OCI-LY3 (cell line): ENCODE measurements at regions not wholly inside any gene's neighbourhood (a gene's known extent, or its start where the extent isn't known, plus 50 kb on each side); places are given as distances from the start of the nearest gene placed in this dataset.

Experiments used
- H2AFZ ChIP-seq: fragments of 200-600, 300-600 bp; shearing (Covaris generic); 2 replicates; pipeline ENCODE4 v1.6.0; 2014; ENCODE audit warnings: antibody characterized with exemption, low read depth, low read length
- H3K27ac ChIP-seq: fragments of 200-600, 300-600 bp; sonication (generic); 2 replicates; pipeline ENCODE4 v1.5.1; 2014; ENCODE audit warnings: mild to moderate bottlenecking, low read length, moderate library complexity, mixed read lengths
- H3K27me3 ChIP-seq: fragments of 200-600, 300-600 bp; sonication (generic); 2 replicates; pipeline ENCODE4 v1.6.1; 2014; ENCODE audit warnings: low read depth, low read length, mixed read lengths
- H3K36me3 ChIP-seq: fragments of 200-600, 300-600 bp; sonication (generic); replicated peaks from 2 replicates; pipeline ENCODE3; 2014; ENCODE audit warnings: low read depth, low read length, mixed read lengths
- H3K4me1 ChIP-seq: fragments of 300-600, 200-600 bp; sonication (generic); 2 replicates; pipeline ENCODE4 v1.6.1; 2014; ENCODE audit warnings: low read length, mixed read lengths
- H3K4me2 ChIP-seq: fragments of 200-600, 300-600 bp; sonication (generic); 2 replicates; pipeline ENCODE4 v1.6.1; 2014; ENCODE audit warnings: low read length, mixed read lengths
- H3K4me3 ChIP-seq: fragments of 300-600, 200-600 bp; sonication (generic); 2 replicates; pipeline ENCODE4 v1.5.1; 2014; ENCODE audit warnings: antibody characterized with exemption, mild to moderate bottlenecking, low read length, moderate library complexity
- H3K79me2 ChIP-seq: fragments of 300-600, 200-600 bp; shearing (Covaris generic); 2 replicates; pipeline ENCODE4 v1.6.1; 2014; ENCODE audit warnings: mild to moderate bottlenecking, low read length, mixed read lengths
- H3K9ac ChIP-seq: fragments of 300-600, 200-600 bp; shearing (Covaris generic); 2 replicates; pipeline ENCODE4 v1.6.0; 2014; ENCODE audit warnings: mild to moderate bottlenecking, low read length, moderate library complexity
- H3K9me3 ChIP-seq: fragments of 200-600, 300-600 bp; shearing (Covaris generic); 2 replicates; pipeline ENCODE4 v1.6.1; 2014; ENCODE audit warnings: low read length, mixed read lengths; ENCODE audit not compliant: insufficient read depth
- H4K20me1 ChIP-seq: fragments of 200-600, 300-600 bp; sonication (generic); 2 replicates; pipeline ENCODE4 v1.6.1; 2016; ENCODE audit warnings: low read length, mixed read lengths; ENCODE audit not compliant: insufficient read depth
- CTCF ChIP-seq: fragments of 200-600, 300-600 bp; sonication (generic); IDR thresholded peaks from 2 replicates; pipeline ENCODE4 v1.5.1; 2014; ENCODE audit warnings: antibody characterized with exemption, low read length, low read depth
- EZH2phosphoT487 ChIP-seq: fragments of 200-600 bp; shearing (Covaris generic); IDR thresholded peaks from 2 replicates; pipeline ENCODE4 v1.6.1; 2018; ENCODE audit warnings: antibody characterized with exemption, mixed run types, low read depth

- no peak overlapping the region for H3K27ac ChIP-seq
- H2AFZ ChIP-seq = no peak overlapping the region
- H3K4me1 ChIP-seq = no peaks in the 10 kb centered on the region
- H3K27me3 ChIP-seq = peaks cover 11% of the 10 kb centered on the region; the same call in 1 of the 2 replicates
- H4K20me1 ChIP-seq = no peaks in the 10 kb centered on the region
- no peak overlapping the region for H3K4me2 ChIP-seq
- no peak for TF ChIP-seq CTCF
- TF ChIP-seq EZH2phosphoT487 = no peak
- no peak overlapping the region for H3K9ac ChIP-seq
- H3K36me3 ChIP-seq = no peaks in the 10 kb centered on the region
- H3K79me2 ChIP-seq = no peaks in the 10 kb centered on the region
- H3K9me3 ChIP-seq = no peaks in the 10 kb centered on the region
- H3K4me3 ChIP-seq = no peak overlapping the region
Observed at GRCh38 chr7:35454575-35455385, 200.9 kb upstream of the TBX20 start.

DNA sequence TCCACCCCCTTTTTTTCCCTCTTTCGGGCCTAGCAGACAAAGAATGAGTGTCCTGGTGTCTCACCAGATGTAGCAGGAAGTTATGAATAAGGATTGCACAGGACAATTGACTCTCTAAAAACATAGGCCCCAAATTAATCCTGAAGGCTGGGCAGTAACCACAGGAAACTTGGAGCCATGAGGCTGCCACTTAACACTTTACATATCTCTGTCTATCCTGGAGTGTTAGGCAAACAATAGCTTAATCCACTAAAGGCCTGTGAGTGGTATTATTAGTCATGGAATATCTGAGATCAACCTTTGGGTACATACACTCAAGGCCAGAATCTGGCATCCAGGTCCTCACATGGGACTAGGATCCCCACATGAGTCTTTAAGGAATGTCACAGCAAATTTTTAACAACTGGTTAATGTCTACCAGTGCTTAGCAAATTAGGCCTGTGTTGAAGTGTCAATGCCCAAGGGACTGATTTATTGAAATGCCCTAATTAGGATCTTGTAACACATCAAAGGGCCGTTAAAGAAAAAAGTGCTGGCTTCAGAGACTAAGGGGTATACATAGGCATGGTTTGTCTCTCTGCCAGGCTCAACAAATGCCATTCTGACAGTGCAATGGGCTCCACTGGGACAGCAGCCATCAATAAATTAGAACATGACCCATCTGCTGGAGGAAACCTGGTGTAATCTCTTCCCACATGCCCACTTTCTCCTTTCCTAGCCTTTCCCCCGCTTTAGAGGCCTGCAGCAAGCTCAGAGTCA, 196.7 kb upstream of the TBX20 start:
- Histone ChIP-seq H2AFZ (no peak overlapping the region), H3K36me3 (no peaks in the 10 kb centered on the region), H3K27ac (no peak overlapping the region), H3K4me3 (no peak overlapping the region), H3K4me2 (no peak overlapping the region), H4K20me1 (no peaks in the 10 kb centered on the region), H3K4me1 (no peaks in the 10 kb centered on the region), H3K79me2 (no peaks in the 10 kb centered on the region), H3K27me3 (peaks cover 25% of the 10 kb centered on the region), H3K9ac (no peak overlapping the region), H3K9me3 (no peaks in the 10 kb centered on the region)
- no peak for TF ChIP-seq CTCF
- TF ChIP-seq EZH2phosphoT487 = no peak

DNA sequence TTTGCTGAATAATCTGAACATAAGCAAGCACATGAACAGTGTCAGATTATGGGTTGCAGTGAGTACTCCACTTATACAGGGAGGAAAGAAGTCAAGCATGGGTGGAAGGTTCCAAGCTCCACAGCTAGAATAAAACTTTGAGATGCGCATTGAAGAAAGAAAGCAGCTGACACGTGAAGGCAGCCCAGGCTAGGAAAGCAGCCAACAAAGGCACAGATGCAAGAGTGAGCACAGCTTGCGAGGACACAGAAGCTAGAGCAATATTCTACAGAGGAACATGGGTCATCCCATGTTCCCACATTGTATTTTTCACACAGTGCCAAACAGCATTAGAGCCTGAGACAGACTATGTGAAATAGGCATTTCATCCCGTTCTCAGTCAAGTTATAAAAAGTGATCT, 194.6 kb upstream of the TBX20 start:
- Histone ChIP-seq H4K20me1 (no peaks in the 10 kb centered on the region), H3K9me3 (no peaks in the 10 kb centered on the region), H3K9ac (no peak overlapping the region), H3K4me2 (no peak overlapping the region), H2AFZ (no peak overlapping the region), H3K36me3 (no peaks in the 10 kb centered on the region), H3K27me3 (peaks cover 21% of the 10 kb centered on the region), H3K79me2 (no peaks in the 10 kb centered on the region), H3K4me3 (no peak overlapping the region), H3K4me1 (no peaks in the 10 kb centered on the region), H3K27ac (no peak overlapping the region)
- TF ChIP-seq CTCF (no peak), EZH2phosphoT487 (no peak)

GRCh38 chr7:35446091-35446490, 192.2 kb upstream of the TBX20 start:
- Histone ChIP-seq H3K4me2 (no peak overlapping the region), H3K79me2 (no peaks in the 10 kb centered on the region), H3K9ac (no peak overlapping the region), H3K36me3 (no peaks in the 10 kb centered on the region), H2AFZ (no peak overlapping the region), H3K27me3 (peaks cover 24% of the 10 kb centered on the region), H3K9me3 (no peaks in the 10 kb centered on the region), H3K4me3 (no peak overlapping the region), H4K20me1 (no peaks in the 10 kb centered on the region), H3K27ac (no peak overlapping the region), H3K4me1 (no peaks in the 10 kb centered on the region)
- no peak for TF ChIP-seq CTCF
- TF ChIP-seq EZH2phosphoT487 = no peak
